ENCODE measurements at regions not wholly inside any gene's neighbourhood (a gene's known extent, or its start where the extent isn't known, plus 50 kb on each side); places are given as distances from the start of the nearest gene placed in this dataset.

DNA sequence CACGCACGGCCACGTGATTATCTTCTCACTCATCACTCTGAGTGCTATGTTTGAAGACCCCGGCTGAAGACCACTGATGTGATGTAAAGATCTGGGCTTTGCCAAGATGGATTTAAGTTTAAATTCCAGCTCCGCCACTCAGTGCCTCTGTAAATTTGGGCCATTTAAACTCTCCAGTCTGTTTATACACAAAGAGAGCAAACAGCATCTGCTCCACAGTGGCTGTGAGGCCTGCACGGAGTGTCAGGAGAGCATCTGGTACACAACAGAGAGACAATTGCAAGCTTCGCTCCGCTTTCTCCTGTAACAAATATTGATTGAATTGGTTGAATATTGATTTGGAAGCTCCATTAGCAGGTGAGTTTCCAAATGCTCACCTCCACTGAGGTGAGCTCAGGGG is 80.5 kb upstream of the FRMD1 start:
- no peak overlapping the region for H2AFZ ChIP-seq (ENCODE audit: low read length)
- WGBS (ENCODE audit: extremely low coverage, insufficient read length, low lambda C conversion rate) = no CpG with 5 or more reads among the region's 8 CpGs
- no peak for DNase-seq
- H3K4me1 Mint-ChIP-seq = peaks cover 50 to 59% of the 10 kb centered on the region in 2 experiments
- H4K20me1 ChIP-seq (ENCODE audit: control insufficient read depth, insufficient read depth, insufficient read length) = no peaks in the 10 kb centered on the region
- H3K27me3 Mint-ChIP-seq (ENCODE audit: low read depth) = peaks cover 16% of the 10 kb centered on the region
- no peaks in the 10 kb centered on the region; a peak in 1 of 7 replicates for H3K36me3 Mint-ChIP-seq (ENCODE audit: insufficient read depth in 1 of 3, low read depth in 3 of 3)
- H3K9me3 Mint-ChIP-seq = no peaks in the 10 kb centered on the region
- no peaks in the 10 kb centered on the region for H3K79me2 ChIP-seq (ENCODE audit: insufficient read depth, low read length)
- no peak overlapping the region for H2BK12ac ChIP-seq (ENCODE audit: insufficient read length, low read depth, low read length)
- H3K9me3 ChIP-seq (ENCODE audit: control insufficient read depth, low read depth, low read length) = no peaks in the 10 kb centered on the region
- no peaks in the 10 kb centered on the region for H3K27me3 ChIP-seq (ENCODE audit: insufficient read depth, low read length)
- H3K4me1 ChIP-seq (ENCODE audit: insufficient read depth, low read length) = peaks cover 6% of the 10 kb centered on the region; the same call in 1 of the 2 replicates
- H3K4me3 Mint-ChIP-seq = no peak overlapping the region
- no peak overlapping the region for H4K91ac ChIP-seq (ENCODE audit: insufficient read length, low read depth, low read length)
- no peak overlapping the region for H3T11ph ChIP-seq (ENCODE audit: low read length)
- no peak overlapping the region for H3K56ac ChIP-seq (ENCODE audit: insufficient read length, low read depth, low read length)
- no peak overlapping the region for H3K27ac ChIP-seq (ENCODE audit: insufficient read length, low read depth, low read length)
- H3K23ac ChIP-seq (ENCODE audit: insufficient read length, low read depth, low read length) = no peak overlapping the region
- H2BK120ac ChIP-seq (ENCODE audit: low read depth, low read length, poor library complexity, severe bottlenecking) = no peak overlapping the region
- H4K8ac ChIP-seq (replicated peaks; ENCODE audit: insufficient read length, low read depth, low read length) = no peak overlapping the region
- H2BK20ac ChIP-seq (ENCODE audit: low read depth, low read length, poor library complexity, severe bottlenecking) = no peak overlapping the region
- H3K9ac ChIP-seq (ENCODE audit: extremely low read depth, insufficient read length, low read length) = no peak overlapping the region
- H2BK15ac ChIP-seq (ENCODE audit: low read depth, low read length) = no peak overlapping the region
- H3K27ac Mint-ChIP-seq = no peak overlapping the region
- H3K18ac ChIP-seq (ENCODE audit: insufficient read length, low read depth, low read length) = no peak overlapping the region
- H2BK5ac ChIP-seq (ENCODE audit: insufficient read length, low read length) = no peak overlapping the region
- no peak overlapping the region for H3K14ac ChIP-seq (ENCODE audit: insufficient read depth, low read length)
- no peak overlapping the region for H3K4me2 ChIP-seq (ENCODE audit: insufficient read depth, insufficient read length, low read length)
- H2AK5ac ChIP-seq (ENCODE audit: insufficient read length, low read length) = no peak overlapping the region
- H4K5ac ChIP-seq (ENCODE audit: insufficient read length, low read depth, low read length) = no peak overlapping the region
- H3K23me2 ChIP-seq (ENCODE audit: insufficient read length, low read depth, low read length, poor library complexity, severe bottlenecking) = no peaks in the 10 kb centered on the region
- TF ChIP-seq, protein P1, sequence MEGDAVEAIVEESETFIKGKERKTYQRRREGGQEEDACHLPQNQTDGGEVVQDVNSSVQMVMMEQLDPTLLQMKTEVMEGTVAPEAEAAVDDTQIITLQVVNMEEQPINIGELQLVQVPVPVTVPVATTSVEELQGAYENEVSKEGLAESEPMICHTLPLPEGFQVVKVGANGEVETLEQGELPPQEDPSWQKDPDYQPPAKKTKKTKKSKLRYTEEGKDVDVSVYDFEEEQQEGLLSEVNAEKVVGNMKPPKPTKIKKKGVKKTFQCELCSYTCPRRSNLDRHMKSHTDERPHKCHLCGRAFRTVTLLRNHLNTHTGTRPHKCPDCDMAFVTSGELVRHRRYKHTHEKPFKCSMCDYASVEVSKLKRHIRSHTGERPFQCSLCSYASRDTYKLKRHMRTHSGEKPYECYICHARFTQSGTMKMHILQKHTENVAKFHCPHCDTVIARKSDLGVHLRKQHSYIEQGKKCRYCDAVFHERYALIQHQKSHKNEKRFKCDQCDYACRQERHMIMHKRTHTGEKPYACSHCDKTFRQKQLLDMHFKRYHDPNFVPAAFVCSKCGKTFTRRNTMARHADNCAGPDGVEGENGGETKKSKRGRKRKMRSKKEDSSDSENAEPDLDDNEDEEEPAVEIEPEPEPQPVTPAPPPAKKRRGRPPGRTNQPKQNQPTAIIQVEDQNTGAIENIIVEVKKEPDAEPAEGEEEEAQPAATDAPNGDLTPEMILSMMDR (conservative IDR thresholded peaks at IDR 0.05) = no peak
- no peak overlapping the region for H3K4ac ChIP-seq (ENCODE audit: low read depth, low read length)
- H3K79me1 ChIP-seq (ENCODE audit: insufficient read depth, low read depth, low read length, poor library complexity, severe bottlenecking) = no peaks in the 10 kb centered on the region
